ENCODE measurements at regions not wholly inside any gene's neighbourhood (a gene's known extent, or its start where the extent isn't known, plus 50 kb on each side); places are given as distances from the start of the nearest gene placed in this dataset.

DNA sequence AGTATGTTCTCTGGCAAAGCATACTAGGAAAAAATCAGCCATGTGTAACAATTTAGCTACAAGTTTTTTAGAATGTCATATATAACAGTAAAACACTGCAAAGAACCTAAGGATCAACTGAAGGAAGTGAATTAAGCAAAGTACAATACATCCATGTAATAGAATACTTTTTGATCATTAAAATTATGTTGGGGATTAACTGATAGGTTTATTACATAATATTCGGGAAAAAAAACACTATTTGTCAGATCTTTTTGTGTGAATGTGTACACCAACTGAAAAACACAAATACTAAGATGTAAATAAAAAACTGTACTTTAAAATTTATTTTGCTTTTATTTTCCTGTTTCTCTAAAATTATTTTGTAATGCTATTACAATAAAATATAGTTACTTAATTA, 185.5 kb upstream of the DYNLRB2 start:
- DNase-seq = no peak

DNA sequence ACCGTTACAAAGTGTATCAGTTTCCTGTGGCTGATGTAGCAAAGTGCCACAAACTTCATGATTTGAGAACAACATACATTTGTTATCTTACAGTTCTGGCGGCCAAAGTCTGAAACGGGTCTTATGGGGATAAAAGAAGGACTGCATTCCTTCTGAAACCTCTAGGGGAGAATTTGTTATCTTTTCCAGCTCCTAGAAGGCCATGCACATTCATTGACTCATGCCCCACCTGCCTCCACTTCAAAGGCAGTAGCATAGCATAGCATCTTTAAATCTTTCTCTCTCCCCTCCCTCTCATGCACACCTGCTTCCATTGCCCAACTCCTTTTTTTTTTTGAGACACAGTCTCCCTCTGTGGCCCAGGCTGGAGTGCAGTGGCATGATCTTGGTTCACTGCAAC, 190.7 kb upstream of the DYNLRB2 start:
- no peak for DNase-seq

DNA sequence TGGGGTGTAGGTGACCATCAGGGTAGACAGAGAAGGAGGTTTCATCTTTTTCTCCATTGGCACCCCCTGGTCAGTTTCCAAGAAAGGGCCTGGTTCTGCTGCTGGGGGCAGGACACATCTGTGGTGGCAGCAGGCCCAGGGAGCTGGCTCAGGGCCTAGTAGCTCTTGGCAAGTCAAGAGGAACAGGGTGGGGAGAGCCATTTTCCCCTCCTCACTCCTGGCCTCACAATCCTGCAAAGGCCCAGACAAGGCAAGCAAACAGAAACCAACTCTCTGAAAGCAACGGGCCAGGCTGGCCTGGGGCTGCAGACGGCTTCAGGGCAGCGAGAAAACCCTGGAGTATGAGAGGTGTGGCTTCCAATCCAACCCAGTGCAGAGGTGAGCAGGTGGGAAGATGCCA, 192.9 kb upstream of the DYNLRB2 start:
- no peak for DNase-seq

DNA sequence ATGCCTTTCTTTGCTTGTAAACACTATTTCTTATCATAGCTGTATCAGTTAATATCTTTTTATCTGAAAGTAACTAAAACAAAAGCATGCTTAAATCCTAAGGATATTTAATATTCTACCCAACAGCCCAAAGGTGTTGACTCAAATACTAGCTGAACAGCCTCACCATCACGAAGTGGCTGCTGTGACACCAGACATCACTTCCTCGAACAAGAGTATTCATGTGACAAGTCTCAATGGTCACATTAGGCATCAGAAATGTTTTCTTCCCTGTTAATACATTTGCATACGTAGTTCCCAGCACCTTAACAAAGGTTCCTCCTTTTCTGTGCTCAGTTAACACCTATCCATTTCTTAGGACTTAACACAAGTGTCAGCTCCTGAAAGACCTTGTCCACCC, 193.8 kb upstream of the DYNLRB2 start:
- no peak for DNase-seq

DNA sequence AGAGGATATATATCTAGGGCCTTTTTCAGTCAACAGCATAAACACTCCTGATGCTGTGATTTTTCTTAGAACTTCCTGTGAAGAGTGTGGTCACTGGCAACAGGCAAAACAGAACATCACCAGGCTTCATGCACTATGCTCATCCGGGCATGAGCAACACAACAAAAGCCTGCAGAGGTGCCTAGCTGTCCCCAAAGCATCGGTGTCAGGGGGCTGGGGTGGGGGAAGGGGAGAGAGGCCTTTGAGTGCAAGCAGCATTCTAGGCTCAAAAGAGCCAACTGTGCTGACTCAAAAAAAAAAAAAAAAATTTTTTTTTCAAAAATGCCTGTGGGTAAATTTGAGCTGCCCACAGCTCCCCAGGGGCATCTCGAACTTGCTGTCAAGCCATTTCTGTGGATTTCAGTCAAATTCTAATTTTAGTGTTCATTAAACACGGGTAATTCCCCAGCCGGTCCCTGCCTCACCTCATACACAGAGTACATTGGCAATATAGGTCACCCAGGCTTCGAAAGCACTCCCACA, 194.6 kb upstream of the DYNLRB2 start:
- no peak for DNase-seq

DNA sequence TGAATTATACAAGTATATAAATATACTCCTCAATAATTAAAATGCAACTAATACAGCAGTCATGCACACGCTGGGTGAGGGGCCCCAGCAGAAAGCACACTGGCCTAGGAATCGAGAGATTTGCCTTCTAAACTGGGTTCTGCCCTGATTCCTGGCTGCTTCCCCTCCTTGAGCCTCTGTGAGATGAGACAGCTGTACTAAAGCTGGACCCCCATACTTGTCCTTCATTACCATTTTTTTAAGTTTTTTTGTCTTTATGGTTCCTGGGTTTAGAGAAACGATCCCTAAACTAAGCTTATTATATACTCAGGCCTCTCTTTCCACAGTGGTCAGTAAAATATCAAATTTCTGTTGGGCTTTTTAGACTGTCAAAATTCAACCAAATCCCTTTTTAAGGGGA, 195.1 kb upstream of the DYNLRB2 start:
- no peak for DNase-seq

DNA sequence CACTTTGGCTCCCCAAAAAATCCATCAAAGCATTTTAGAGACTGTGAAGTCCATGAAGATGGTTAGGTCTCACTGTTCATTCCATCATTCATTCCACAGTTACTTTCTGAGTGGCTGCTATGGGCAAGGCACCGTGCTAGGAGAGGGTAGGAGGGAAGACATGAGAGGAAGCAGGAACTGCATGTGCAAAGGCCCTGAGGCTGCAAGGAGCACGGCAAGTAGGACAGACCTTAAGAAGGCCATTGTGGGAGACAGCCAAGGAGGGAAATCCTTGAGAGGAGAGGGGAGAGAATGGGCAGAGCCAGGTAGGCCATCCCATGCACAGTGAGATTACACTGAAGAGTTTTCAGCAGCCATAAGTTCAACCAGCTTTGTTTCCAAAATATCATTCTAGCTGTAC, 196.2 kb upstream of the DYNLRB2 start:
- no peak for DNase-seq

DNA sequence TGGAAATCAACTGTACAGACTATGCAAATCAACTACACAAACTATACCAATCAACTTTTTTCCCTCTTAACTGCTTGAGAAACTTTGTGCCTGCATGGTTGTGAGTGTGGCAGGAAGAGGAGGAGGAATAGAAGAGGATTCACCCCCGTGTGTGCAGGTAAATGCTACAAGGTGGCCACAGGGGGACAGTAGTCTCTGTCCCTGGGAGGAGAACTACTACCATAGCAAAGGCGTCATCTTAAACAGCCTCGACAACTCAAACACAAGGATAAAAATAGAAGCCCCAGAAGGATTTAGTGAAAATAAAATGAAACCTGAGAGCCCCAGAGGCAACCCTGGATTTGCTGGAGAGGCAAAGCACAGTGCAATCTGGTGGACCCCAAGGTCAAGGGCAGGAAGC, 199.5 kb upstream of the DYNLRB2 start:
- DNase-seq = no peak

DNA sequence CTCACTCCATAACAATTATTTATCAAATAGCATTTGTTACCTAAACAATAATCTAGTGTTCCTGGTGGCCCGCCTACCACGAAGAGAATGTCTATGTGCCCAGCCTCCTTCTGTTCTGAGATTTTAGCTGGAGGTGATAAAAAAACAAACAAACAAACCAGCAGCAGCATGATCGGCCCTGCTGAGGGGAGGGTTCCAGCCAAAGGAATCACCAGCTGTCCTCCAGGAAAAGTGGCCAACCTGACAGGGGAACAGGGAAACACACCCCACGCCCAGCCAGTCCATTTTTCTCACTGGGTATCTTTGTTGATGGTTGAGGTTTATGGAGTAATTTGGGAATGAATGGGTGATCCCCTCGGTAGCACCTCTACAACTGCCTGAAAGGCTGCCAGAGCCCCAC, 203.0 kb upstream of the DYNLRB2 start:
- no peak for DNase-seq

DNA sequence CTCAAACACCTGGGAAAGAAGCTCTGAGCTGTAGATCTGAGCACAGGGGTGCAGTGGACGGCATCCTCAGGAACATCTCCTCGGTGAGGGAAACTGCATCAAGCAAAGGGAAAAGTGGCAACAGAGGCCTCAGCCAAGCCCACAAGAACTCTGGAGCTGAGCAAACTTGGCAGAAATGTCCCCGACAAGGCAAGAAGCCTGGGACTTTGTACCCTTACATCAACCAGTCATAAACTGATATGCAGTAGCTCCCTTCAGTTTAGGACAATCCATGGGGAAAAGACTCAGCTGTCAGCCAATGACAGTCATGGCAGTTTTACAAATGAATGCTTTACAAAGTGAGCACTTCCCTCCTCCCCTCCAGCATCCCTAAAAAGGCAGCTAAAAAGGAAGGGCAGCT, 210.0 kb upstream of the DYNLRB2 start:
- no peak for DNase-seq

DNA sequence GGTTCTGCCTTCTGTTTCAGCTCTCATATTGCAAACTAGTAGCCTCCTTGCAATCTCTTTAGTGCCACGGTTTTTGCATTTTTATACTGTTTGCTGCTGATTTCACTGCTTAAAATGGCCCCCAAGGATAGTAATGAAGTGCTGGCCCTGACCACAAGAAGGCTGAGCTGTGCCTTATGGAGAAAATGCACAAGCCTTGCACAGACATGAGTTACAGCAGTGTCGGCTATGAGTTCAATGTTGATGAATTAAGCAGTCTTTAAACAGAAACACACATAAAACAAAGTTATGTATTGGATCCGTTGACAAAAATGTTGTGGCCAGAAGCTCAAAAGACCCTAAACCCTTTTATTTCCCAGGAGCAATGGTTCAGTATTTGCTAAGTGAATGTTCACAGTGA, 210.6 kb upstream of the DYNLRB2 start:
- no peak for DNase-seq

DNA sequence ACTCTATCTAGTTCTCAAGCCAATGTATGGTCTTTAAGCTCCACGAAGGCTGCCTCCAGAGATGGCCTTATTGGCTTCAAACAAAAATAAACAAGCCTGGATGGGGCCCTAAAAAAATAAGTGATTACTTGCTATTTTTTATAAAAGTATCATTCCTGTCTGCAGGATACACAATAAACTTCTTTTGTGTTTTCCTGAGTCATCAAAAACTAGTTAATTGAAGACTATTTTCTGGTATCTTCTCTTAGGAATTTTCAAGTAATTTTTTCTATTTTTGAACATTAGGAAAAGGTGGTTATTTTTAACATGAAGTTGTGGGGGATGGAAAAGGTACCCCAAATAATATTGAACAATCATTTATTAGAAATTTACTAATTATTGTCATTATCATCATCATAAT, 213.1 kb upstream of the DYNLRB2 start:
- no peak for DNase-seq

DNA sequence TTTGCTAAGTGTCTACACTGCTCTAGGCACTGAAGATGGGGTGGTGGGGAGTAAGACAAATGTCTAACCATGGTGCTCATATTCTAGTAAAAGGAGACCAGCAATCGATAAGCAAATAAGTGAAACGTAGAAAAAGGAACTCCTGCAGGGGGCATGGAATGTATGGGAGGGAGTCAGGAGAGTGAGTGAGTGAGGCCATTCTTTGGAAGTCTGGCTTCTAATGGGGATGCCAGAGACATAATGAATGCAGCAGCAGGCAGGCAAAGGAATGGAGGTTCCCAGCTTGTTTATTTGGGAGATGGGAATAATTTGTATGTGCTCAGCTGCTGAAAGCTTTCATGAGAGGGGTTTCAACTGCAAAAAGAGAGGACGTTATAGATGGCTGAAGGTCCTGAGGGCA, 216.4 kb upstream of the DYNLRB2 start:
- no peak for DNase-seq

DNA sequence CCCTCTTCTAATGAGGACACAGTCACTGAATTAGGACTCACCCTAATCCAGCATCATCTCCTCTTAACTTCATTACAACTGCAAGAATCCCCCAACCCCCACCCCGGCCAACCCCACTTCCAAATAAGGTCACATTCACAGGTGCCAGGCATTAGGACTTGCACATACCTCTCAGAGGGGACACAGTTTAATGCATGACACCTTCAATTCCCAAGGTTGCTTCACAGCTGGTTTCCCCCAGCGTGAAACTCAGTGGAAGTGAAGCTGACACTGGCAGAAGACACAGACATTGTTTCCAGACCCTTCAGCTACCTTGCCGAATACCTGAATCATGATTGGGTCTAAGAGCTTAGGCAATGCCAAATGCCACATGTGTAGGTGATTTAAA, 217.0 kb upstream of the DYNLRB2 start:
- no peak for DNase-seq

DNA sequence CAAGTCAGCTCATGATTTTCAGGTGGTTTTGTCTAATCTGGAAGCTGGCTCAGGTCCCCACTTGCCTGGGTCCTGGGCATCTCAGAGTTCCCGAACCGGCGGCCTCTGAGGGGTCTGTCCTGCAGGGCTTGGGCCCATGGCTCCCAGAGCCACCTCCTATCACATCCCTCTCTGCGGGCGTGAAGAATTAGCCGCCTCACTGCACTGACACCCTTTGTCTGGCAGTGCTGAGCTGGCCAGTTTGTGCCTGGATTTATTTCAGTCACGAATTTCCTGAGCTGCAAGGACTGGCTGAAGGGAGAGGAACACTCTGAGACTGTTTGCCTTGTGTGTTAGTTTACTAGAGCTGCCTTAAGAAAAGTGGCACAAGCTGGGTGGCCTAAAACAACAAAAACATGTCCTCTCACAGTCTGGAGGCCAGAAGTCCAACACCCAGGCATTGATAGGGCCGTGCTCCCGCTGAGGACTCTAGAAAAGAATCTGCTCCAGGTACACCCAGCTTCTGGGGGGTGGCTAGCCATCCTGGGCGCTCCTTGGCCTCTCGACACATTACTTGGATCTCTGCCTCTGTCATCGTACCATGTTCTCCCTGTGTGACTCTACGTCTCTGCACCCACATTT, 217.5 kb upstream of the DYNLRB2 start:
- DNase-seq = no peak

DNA sequence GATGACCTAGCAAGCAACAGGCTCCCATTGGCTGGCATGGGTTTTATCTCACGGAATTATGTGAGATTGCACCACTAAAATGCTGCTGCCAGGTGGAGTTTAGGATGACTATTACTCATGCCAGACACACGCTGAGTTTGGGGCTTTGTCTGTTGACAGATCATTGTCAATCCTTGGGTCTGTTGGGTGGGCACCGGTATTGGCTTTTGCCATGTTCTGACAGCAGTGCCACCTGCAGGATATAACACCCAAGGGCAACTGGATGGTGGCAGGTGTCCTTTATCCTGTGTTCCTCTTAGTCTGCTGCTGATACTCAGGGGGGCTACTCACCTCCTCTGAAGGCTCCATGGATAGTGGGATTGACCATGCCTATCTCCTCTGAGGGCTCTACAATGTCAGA, 221.6 kb upstream of the DYNLRB2 start:
- no peak for DNase-seq

DNA sequence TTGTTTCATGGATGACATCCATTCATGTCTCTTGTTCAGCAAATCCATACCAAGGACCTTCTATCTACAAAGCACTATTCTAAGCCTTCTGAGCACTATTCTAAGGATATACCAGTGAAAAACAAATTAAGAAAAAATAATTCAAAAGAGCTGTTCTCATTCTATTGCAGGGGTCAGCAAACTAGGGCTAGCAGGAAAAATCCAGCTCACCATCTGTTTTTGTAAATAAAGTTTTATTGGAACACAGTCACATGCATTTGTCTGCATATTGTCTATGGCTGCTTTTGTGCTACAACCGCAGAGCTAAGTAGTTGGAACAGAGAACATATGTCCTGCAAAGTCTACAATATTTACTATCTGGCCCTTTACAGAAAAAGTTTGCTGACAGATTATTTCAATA, 222.7 kb upstream of the DYNLRB2 start:
- DNase-seq = no peak

DNA sequence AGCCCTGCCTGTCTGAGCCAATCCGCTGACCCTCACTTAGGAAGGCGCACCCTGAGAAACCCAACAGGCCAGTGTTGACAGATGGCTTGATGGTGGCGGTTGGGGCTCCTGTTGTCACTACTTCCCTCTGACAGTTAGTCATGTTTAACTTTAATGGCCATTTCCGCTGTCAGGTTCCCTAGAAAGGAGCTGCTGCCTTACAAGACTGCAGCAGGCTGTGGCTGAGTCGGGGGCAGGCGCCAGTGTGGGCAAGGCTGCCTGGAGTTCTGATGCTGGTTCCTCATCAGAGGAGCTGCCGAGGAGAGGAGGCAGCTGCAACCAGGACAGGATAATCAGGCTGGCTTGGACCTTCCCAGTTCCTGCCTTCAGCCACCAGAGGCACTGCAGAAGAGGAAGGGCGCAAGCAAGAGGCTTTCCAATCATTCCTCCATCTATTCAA, 223.2 kb upstream of the DYNLRB2 start:
- DNase-seq = no peak

DNA sequence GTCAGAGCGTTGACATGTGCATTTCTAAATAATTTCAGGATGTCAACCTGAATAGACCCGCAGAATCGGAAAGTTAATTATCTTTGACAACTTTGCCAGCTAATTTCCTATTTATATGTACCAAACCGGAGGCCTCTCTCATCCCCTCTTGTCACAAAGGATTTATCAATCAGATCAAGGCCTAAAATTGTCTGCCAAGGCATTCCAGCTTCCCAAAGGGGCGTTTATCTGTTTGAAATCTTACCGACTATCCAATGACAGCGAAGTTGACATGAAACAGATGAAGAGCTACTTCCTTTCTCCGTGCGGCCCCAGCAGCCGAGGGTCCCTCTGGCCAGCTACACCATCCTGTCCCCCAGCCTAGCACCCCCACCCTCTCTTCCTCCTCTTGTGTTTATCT, 223.7 kb upstream of the DYNLRB2 start:
- no peak for DNase-seq

DNA sequence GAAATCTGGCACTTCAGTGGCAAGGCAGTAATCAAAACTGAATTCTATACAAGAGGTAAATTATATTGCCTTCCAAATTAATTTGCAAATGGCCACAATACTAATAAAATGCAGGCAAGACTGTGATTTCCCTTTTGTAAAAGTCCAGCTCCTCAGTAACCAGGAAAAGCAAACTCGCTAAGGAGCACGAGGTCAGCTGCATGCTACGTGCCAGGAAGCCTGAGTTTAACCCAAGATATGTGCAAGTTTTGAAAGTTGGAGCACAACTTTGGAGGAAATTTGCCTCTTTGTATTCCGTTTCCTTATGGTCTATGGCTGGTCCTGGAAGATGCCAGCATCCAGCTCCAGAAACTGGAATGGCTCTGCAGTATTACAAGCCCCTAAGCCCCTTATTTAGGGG, 226.8 kb upstream of the DYNLRB2 start:
- no peak for DNase-seq

DNA sequence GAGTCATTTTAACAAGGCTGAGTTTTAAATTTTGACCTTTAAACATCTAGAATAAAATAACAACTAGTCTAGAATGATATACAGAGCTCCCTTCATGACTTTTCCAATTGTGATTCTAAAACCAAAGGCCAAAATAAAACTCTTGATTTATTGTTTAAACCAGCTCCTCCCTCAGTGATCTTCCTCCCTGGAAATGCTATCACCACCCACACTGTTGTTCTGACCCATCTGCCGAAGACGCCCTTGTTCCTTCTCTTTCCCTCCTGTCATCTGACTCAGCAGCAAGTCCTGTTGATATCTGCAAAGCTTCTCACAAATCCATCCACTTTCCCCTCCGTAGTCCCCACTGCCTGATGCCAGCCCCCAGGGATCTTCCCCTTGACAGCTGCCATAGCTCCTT, 231.6 kb upstream of the DYNLRB2 start:
- no peak for DNase-seq

DNA sequence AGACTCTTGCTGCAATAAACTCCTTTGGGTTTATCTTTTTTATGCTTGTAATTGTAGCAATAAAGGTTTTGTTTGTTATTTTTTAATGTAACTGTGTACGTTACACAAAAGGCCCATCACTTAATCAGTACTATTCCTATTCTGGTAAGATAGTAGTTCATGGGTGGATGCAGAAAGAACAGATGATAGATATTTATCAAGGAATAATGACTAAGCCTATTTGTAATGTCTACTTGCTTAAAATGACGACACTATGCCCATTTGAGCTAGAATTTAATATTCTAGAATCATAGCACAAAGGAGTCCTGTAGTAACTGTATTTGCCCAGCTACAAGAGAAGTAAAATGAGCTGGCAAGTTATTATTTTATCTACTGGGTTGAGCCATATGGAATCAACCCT, 235.4 kb upstream of the DYNLRB2 start:
- DNase-seq = no peak

DNA sequence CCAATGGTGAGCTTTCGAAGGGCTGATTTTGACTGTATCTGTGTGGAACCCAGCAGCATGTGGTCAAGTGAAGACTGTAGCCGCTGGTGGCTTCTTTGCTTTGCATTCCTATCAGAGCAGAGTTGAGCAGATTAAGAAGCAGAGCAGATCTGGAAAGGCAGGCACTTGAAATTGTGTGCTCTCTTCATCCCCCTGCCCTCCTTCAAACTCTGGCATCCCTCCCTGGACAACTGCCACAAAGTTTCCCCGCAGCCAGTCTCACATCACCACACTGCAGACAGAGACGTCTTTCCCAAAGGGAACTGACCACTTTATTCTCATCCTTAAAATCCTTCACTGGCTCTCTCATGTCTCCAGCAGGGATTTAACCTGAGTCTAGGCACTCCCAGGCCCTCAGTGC, 237.1 kb upstream of the DYNLRB2 start:
- DNase-seq = no peak

DNA sequence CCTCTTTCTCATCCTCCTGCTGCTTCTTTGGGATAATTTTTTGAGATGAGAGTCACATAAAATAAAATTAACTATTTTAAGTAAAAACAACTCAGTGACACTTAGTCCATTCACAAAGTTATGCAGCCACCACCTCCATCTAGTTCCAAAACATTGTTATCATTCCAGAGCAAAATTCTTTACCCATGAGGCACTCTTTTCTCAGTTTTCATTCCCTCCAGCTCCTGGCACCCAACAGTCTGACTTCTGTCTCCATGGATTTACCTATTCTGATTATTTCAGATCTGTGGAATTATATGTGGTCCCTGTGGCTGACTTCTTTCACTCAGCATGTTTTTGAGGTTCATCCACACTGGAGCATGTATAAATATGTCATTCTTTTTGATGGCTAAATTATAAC, 239.9 kb upstream of the DYNLRB2 start:
- DNase-seq = no peak

DNA sequence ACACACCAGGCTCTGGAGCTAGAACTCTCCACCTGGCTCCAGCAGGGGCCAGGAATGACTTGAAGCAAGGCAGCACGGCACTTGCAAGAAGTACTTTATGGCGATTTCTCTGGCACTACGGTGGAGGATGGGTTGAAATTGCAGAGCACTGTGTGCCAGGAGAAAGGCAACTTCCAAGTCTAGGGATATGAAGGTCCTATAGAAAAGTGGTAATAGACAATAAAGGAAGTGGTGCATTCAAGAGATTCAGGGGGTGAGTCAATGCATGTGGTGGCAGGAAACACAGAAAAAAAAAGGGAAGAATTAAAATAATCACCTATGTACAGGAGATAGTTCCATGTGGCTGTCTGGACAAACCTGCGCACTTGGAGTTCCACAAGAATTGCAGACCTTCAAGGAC, 240.3 kb upstream of the DYNLRB2 start:
- DNase-seq = no peak

DNA sequence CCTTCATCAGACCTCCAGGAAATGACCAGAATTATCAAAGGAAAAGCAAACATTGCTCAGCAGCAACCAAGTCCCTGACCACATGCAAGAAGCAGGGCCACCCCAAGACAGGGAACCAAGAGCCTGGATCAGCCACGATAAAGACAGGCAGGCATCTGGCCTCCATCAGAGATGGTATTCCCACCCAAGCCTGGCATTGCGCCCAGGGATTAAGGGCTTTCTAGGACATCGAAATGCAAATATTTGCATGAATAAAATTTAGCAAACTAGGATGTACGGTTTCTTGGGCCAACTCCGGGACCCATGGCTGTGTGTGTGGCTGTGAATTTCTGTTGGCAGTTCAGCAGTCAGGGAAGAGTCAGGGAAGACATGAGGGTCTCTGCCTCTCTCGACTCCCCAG, 241.4 kb upstream of the DYNLRB2 start:
- no peak for DNase-seq
